Neural progenitor cell (in vitro differentiated cells): ENCODE measurements at regions not wholly inside any gene's neighbourhood (a gene's known extent, or its start where the extent isn't known, plus 50 kb on each side); places are given as distances from the start of the nearest gene placed in this dataset.

Experiments used
- DNase-seq: peaks from one replicate; pipeline ENCODE4 v3.0.0-alpha.2; 2016; ENCODE audit warnings: low spot score
- H2AFZ ChIP-seq: fragments of 200-600 bp; sonication (generic); replicated peaks from 2 replicates; pipeline ENCODE4 v1.6.1; 2016; ENCODE audit warnings: antibody characterized with exemption
- H3F3A ChIP-seq: fragments of 200-600 bp; sonication (generic); 2 replicates; pipeline ENCODE4 v1.6.1; 2016; ENCODE audit warnings: antibody characterized with exemption, low read depth
- H3K27ac ChIP-seq: fragments of 200-600 bp; sonication (generic); 2 replicates; pipeline ENCODE4 v1.5.1; 2016; ENCODE audit warnings: mild to moderate bottlenecking
- H3K27me3 ChIP-seq: fragments of 200-600 bp; sonication (generic); 2 replicates; pipeline ENCODE4 v1.6.1; 2016; ENCODE audit warnings: mild to moderate bottlenecking, moderate library complexity
- H3K36me3 ChIP-seq: fragments of 200-600 bp; sonication (generic); 2 replicates; pipeline ENCODE4 v1.5.1; 2016
- H3K4me1 ChIP-seq: fragments of 200-600 bp; sonication (generic); 2 replicates; pipeline ENCODE4 v1.6.1; 2016; ENCODE audit warnings: mixed run types
- H3K4me2 ChIP-seq: fragments of 200-600 bp; sonication (generic); 2 replicates; pipeline ENCODE4 v1.6.1; 2016
- H3K4me3 ChIP-seq: fragments of 200-600 bp; sonication (generic); 2 replicates; pipeline ENCODE4 v1.5.1; 2016
- H3K79me2 ChIP-seq: fragments of 200-600 bp; sonication (generic); 2 replicates; pipeline ENCODE4 v1.6.1; 2016; ENCODE audit warnings: low read depth
- H3K9ac ChIP-seq: fragments of 200-600 bp; sonication (generic); 2 replicates; pipeline ENCODE4 v1.6.1; 2016
- H3K9me3 ChIP-seq: fragments of 200-600 bp; sonication (generic); 2 replicates; pipeline ENCODE4 v1.5.1; 2016; ENCODE audit warnings: low read depth
- H4K20me1 ChIP-seq: fragments of 200-600 bp; sonication (generic); 2 replicates; pipeline ENCODE4 v1.6.1; 2016; ENCODE audit warnings: low read depth
- H3K27ac Mint-ChIP-seq: 3 replicates; pipeline ENCODE4 v1.8.0; 2021; ENCODE audit warnings: mixed read lengths
- H3K27me3 Mint-ChIP-seq: 2 replicates; pipeline ENCODE4 v1.8.0; 2022; ENCODE audit warnings: low read depth, mild to moderate bottlenecking, inconsistent platforms, moderate library complexity, mixed read lengths; ENCODE audit not compliant: insufficient read depth
- H3K36me3 Mint-ChIP-seq: 3 replicates; pipeline ENCODE4 v1.8.0; 2021; ENCODE audit warnings: mixed read lengths
- H3K4me1 Mint-ChIP-seq: 3 replicates; pipeline ENCODE4 v1.8.0; 2021; ENCODE audit warnings: mixed read lengths
- H3K4me3 Mint-ChIP-seq: 3 replicates; pipeline ENCODE4 v1.8.0; 2021; ENCODE audit warnings: mild to moderate bottlenecking, moderate library complexity, mixed read lengths
- H3K9me3 Mint-ChIP-seq: 3 replicates; pipeline ENCODE4 v1.8.0; 2020; ENCODE audit warnings: mixed read lengths
- EZH2 ChIP-seq: fragments of 200-600 bp; sonication (generic); IDR thresholded peaks from 2 replicates; pipeline ENCODE4 v1.6.1; 2017; ENCODE audit warnings: antibody characterized with exemption, mild to moderate bottlenecking, moderate library complexity
- EZH2phosphoT487 ChIP-seq: fragments of 200-600 bp; sonication (generic); IDR thresholded peaks from 2 replicates; pipeline ENCODE4 v1.6.1; 2017; ENCODE audit warnings: antibody characterized with exemption
- TF ChIP-seq, protein P1 (sequence below): fragments of 200-600 bp; sonication (generic); IDR thresholded peaks from 2 replicates; pipeline ENCODE4 v1.5.1; 2017; ENCODE audit warnings: antibody characterized with exemption, mild to moderate bottlenecking

DNA sequence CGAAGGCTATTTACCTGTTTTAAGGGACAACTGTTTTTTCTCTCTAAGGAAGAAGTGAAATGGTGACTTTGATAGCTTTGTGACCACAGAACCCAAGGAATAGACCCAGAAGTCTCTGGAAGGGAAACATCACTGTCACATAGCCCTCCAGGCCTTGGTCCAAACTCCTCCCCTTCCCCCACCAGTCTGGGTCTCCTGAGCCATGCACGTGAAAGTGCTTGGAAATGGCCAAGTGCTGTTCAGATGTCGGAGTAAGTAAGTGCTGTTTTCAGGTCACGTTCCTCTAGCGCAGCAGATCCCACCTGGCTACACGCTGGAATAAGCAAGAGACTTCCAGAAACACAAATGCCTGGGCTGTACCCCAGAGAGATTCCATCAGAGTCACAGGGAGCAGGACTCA lies 73.0 kb upstream of the AFF3 start:
- no peak for DNase-seq
- H3K4me3 Mint-ChIP-seq, result no peak overlapping the region
- no peaks in the 10 kb centered on the region for H3K36me3 ChIP-seq
- H3K9me3 Mint-ChIP-seq, result no peaks in the 10 kb centered on the region
- H3K27me3 Mint-ChIP-seq, result peaks cover 2% of the 10 kb centered on the region
- H3K4me1 ChIP-seq, result no peaks in the 10 kb centered on the region
- no peaks in the 10 kb centered on the region for H3K36me3 Mint-ChIP-seq
- TF ChIP-seq, protein P1, sequence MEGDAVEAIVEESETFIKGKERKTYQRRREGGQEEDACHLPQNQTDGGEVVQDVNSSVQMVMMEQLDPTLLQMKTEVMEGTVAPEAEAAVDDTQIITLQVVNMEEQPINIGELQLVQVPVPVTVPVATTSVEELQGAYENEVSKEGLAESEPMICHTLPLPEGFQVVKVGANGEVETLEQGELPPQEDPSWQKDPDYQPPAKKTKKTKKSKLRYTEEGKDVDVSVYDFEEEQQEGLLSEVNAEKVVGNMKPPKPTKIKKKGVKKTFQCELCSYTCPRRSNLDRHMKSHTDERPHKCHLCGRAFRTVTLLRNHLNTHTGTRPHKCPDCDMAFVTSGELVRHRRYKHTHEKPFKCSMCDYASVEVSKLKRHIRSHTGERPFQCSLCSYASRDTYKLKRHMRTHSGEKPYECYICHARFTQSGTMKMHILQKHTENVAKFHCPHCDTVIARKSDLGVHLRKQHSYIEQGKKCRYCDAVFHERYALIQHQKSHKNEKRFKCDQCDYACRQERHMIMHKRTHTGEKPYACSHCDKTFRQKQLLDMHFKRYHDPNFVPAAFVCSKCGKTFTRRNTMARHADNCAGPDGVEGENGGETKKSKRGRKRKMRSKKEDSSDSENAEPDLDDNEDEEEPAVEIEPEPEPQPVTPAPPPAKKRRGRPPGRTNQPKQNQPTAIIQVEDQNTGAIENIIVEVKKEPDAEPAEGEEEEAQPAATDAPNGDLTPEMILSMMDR, result no peak
- no peak for TF ChIP-seq EZH2phosphoT487
- no peak overlapping the region for H3K27ac ChIP-seq
- H3K79me2 ChIP-seq, result no peaks in the 10 kb centered on the region
- H3F3A ChIP-seq, result no peaks in the 10 kb centered on the region
- no peaks in the 10 kb centered on the region for H3K27me3 ChIP-seq
- H2AFZ ChIP-seq, result no peak overlapping the region
- H3K4me2 ChIP-seq, result no peak overlapping the region
- H4K20me1 ChIP-seq, result no peaks in the 10 kb centered on the region
- H3K9me3 ChIP-seq, result no peaks in the 10 kb centered on the region
- H3K27ac Mint-ChIP-seq, result no peak overlapping the region
- H3K4me1 Mint-ChIP-seq, result no peaks in the 10 kb centered on the region
- no peak overlapping the region for H3K9ac ChIP-seq
- H3K4me3 ChIP-seq, result no peak overlapping the region

DNA sequence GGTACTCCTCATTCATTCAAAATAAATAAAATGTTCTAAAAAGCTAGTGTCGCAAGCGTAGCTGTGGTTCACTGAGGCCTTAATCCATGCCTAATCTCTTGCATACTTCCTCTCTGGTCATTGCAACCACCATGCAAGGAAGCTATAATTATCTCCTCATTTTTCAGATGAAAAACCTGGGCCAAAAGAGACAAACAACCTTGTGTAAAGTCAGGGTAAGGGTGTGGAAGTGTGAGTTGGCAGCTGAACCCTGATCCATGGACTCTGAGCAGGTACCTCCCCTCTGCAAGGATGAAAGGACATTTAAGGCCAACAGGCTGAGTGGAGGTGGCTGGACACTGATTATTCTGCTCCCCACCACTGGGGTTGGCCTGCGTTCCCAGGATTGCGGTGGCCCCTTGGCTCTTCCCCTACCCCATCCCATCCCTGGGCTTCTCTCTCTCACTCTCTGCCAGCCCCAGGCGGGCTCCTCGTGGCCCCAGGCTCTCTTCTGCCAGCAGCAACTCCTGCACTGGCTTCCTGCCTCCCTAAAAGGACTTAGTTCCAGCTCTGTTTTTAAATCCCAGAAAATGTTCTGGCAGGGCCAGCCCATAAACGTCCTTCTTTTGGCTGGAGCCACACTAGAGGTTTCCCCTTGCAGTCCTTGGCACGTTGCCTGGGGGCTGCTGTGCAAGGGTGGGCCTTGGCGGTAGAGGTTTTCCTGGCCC lies 72.0 kb upstream of the AFF3 start:
- Histone ChIP-seq H3K4me3 (no peak overlapping the region), H4K20me1 (no peaks in the 10 kb centered on the region), H3K9ac (no peak overlapping the region), H3K27me3 (no peaks in the 10 kb centered on the region), H2AFZ (no peak overlapping the region), H3K9me3 (no peaks in the 10 kb centered on the region), H3K79me2 (no peaks in the 10 kb centered on the region), H3F3A (no peaks in the 10 kb centered on the region), H3K4me1 (no peaks in the 10 kb centered on the region), H3K27ac (no peak overlapping the region), H3K4me2 (no peak overlapping the region), H3K36me3 (no peaks in the 10 kb centered on the region)
- Mint-ChIP-seq H3K36me3 (no peaks in the 10 kb centered on the region), H3K4me1 (no peaks in the 10 kb centered on the region), H3K27ac (no peak overlapping the region), H3K27me3 (peaks cover 2% of the 10 kb centered on the region), H3K4me3 (no peak overlapping the region), H3K9me3 (no peaks in the 10 kb centered on the region)
- DNase-seq, result no peak
- TF ChIP-seq EZH2, result no peak
- TF ChIP-seq, protein P1, result no peak
- TF ChIP-seq EZH2phosphoT487, result no peak

DNA sequence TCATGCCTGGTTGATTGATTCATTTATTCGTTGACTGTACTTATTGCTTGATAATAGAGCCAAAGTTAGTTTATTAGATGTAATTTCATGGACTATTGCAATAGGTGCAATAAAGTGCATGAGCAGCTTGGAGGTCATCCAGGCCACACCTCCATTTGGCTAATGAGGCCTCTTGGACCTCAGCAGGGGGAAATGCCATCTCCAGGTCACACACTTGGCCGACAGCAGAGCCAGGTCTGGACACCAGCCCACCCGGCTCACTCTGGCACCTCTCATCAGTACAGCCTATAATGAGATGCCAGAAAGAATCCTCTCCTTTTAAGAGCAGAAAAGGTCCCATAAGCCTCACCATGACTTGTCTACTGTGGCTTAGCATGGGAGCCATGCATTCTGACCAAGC lies 71.2 kb upstream of the AFF3 start:
- Mint-ChIP-seq H3K27ac (no peak overlapping the region), H3K4me1 (no peaks in the 10 kb centered on the region), H3K36me3 (no peaks in the 10 kb centered on the region), H3K4me3 (no peak overlapping the region), H3K9me3 (no peaks in the 10 kb centered on the region), H3K27me3 (peaks cover 2% of the 10 kb centered on the region)
- no peak overlapping the region for H2AFZ ChIP-seq
- TF ChIP-seq EZH2 (no peak), EZH2phosphoT487 (no peak)
- TF ChIP-seq, protein P1, result no peak
- H3K4me1 ChIP-seq, result no peaks in the 10 kb centered on the region
- H3K36me3 ChIP-seq, result no peaks in the 10 kb centered on the region
- no peaks in the 10 kb centered on the region for H3K27me3 ChIP-seq
- no peaks in the 10 kb centered on the region for H3K9me3 ChIP-seq
- no peaks in the 10 kb centered on the region for H3K79me2 ChIP-seq
- no peak overlapping the region for H3K4me2 ChIP-seq
- H4K20me1 ChIP-seq, result no peaks in the 10 kb centered on the region
- no peak overlapping the region for H3K9ac ChIP-seq
- no peak overlapping the region for H3K4me3 ChIP-seq
- no peak for DNase-seq
- no peak overlapping the region for H3K27ac ChIP-seq
- no peaks in the 10 kb centered on the region for H3F3A ChIP-seq
